ENCODE measurements at regions not wholly inside any gene's neighbourhood (a gene's known extent, or its start where the extent isn't known, plus 50 kb on each side); places are given as distances from the start of the nearest gene placed in this dataset.

GRCh38 chrX:40809210-40809609, 73.9 kb upstream of the MED14 start:
- TF ChIP-seq, protein P1, sequence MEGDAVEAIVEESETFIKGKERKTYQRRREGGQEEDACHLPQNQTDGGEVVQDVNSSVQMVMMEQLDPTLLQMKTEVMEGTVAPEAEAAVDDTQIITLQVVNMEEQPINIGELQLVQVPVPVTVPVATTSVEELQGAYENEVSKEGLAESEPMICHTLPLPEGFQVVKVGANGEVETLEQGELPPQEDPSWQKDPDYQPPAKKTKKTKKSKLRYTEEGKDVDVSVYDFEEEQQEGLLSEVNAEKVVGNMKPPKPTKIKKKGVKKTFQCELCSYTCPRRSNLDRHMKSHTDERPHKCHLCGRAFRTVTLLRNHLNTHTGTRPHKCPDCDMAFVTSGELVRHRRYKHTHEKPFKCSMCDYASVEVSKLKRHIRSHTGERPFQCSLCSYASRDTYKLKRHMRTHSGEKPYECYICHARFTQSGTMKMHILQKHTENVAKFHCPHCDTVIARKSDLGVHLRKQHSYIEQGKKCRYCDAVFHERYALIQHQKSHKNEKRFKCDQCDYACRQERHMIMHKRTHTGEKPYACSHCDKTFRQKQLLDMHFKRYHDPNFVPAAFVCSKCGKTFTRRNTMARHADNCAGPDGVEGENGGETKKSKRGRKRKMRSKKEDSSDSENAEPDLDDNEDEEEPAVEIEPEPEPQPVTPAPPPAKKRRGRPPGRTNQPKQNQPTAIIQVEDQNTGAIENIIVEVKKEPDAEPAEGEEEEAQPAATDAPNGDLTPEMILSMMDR (IDR thresholded peaks at IDR 0.05), result no peak
- TF ChIP-seq POLR2AphosphoS5 (IDR thresholded peaks at IDR 0.05), result no peak
- TF ChIP-seq EP300 (IDR thresholded peaks at IDR 0.05), result no peak
